SU-DHL-6 (cell line): ENCODE measurements at regions not wholly inside any gene's neighbourhood (a gene's known extent, or its start where the extent isn't known, plus 50 kb on each side); places are given as distances from the start of the nearest gene placed in this dataset.

ENCODE experiments used
- EZH2phosphoT487 ChIP-seq: fragments of 200-600 bp; sonication (generic), shearing (Covaris generic); conservative IDR thresholded peaks from 2 replicates; pipeline ENCODE4 v1.6.1; 2018; ENCODE audit warnings: mild to moderate bottlenecking, antibody characterized with exemption, low read length, moderate library complexity, mixed read lengths
- TF ChIP-seq, protein P1 (sequence below): fragments of 200-600 bp; sonication (generic); IDR thresholded peaks from one replicate; pipeline ENCODE4 v1.5.1; 2017; ENCODE audit warnings: antibody characterized with exemption, mild to moderate bottlenecking, low read length, moderate library complexity; ENCODE audit not compliant: insufficient read depth, poor library complexity, severe bottlenecking

DNA sequence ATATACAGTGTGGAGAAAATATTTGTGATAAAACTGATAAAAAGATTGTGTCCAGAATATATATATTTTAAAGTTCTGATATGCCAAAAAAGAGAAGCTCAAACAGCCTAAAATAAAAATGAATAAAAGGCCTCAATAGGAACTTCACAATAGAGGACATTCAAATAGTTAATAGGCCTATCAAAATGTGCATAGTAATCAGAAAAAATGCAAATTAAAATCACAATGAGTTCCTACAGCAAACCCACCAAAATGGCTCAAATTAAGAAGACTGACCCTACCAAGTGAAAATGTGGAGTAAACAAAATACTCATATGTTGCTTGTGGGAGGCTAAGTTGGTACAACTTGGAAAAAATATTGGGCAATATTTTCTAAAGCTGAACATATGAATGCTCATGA is 57.6 kb upstream of the COG2 start:
- TF ChIP-seq, protein P1, sequence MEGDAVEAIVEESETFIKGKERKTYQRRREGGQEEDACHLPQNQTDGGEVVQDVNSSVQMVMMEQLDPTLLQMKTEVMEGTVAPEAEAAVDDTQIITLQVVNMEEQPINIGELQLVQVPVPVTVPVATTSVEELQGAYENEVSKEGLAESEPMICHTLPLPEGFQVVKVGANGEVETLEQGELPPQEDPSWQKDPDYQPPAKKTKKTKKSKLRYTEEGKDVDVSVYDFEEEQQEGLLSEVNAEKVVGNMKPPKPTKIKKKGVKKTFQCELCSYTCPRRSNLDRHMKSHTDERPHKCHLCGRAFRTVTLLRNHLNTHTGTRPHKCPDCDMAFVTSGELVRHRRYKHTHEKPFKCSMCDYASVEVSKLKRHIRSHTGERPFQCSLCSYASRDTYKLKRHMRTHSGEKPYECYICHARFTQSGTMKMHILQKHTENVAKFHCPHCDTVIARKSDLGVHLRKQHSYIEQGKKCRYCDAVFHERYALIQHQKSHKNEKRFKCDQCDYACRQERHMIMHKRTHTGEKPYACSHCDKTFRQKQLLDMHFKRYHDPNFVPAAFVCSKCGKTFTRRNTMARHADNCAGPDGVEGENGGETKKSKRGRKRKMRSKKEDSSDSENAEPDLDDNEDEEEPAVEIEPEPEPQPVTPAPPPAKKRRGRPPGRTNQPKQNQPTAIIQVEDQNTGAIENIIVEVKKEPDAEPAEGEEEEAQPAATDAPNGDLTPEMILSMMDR = no peak
- TF ChIP-seq EZH2phosphoT487 = no peak
